GM06990 (cell line): ENCODE measurements at regions not wholly inside any gene's neighbourhood (a gene's known extent, or its start where the extent isn't known, plus 50 kb on each side); places are given as distances from the start of the nearest gene placed in this dataset.

Experiments
- DNase-seq: peaks from one replicate; pipeline ENCODE4 v3.0.0-alpha.2; 2011; ENCODE audit not compliant: insufficient read length; ENCODE audit errors: extremely low read depth
- H3K27me3 ChIP-seq: replicated peaks from 2 replicates; pipeline ENCODE4 v1.6.0; 2011; ENCODE audit warnings: low read length; ENCODE audit not compliant: control insufficient read depth, insufficient read depth
- H3K36me3 ChIP-seq: 2 replicates; pipeline ENCODE4 v1.5.1; 2011; ENCODE audit warnings: low read length; ENCODE audit not compliant: control insufficient read depth, insufficient read depth
- H3K4me3 ChIP-seq: replicated peaks from 2 replicates; pipeline ENCODE4 v1.5.1; 2011; ENCODE audit warnings: low read depth, mild to moderate bottlenecking, control low read depth, low read length
- TF ChIP-seq, protein P1 (sequence below): IDR thresholded peaks from 2 replicates; pipeline ENCODE4 v1.5.1; 2011; ENCODE audit warnings: low read length, control low read depth, mild to moderate bottlenecking, inconsistent platforms; ENCODE audit not compliant: insufficient read depth, poor library complexity, severe bottlenecking

DNA sequence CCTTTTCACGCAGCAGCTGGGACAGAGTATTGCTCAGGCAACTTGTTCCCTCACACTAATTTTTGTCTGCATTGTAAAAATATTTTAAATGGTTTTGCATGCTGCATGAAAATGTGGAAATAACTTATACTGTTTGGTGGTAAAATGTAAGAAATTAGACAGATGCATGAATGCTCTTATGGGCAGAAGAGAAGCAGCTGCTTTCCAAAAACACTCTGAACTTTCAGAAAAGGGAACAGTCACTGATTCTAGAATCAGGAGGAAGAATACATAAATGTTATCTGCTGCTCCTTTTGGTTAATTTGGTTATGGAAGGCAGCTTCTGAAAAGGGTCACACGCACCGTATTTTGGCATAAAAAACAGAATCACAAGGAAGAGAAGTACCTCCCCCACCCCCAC, 87.0 kb upstream of the RUNX1 start:
- no peaks in the 10 kb centered on the region for H3K36me3 ChIP-seq
- no peak for DNase-seq
- no peak overlapping the region for H3K4me3 ChIP-seq
- TF ChIP-seq, protein P1, sequence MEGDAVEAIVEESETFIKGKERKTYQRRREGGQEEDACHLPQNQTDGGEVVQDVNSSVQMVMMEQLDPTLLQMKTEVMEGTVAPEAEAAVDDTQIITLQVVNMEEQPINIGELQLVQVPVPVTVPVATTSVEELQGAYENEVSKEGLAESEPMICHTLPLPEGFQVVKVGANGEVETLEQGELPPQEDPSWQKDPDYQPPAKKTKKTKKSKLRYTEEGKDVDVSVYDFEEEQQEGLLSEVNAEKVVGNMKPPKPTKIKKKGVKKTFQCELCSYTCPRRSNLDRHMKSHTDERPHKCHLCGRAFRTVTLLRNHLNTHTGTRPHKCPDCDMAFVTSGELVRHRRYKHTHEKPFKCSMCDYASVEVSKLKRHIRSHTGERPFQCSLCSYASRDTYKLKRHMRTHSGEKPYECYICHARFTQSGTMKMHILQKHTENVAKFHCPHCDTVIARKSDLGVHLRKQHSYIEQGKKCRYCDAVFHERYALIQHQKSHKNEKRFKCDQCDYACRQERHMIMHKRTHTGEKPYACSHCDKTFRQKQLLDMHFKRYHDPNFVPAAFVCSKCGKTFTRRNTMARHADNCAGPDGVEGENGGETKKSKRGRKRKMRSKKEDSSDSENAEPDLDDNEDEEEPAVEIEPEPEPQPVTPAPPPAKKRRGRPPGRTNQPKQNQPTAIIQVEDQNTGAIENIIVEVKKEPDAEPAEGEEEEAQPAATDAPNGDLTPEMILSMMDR = no peak
- H3K27me3 ChIP-seq = no peaks in the 10 kb centered on the region; the same call in 1 of the 2 replicates

- no peak for DNase-seq
- Histone ChIP-seq H3K27me3 (no peaks in the 10 kb centered on the region; the same call in 1 of the 2 replicates), H3K36me3 (no peaks in the 10 kb centered on the region), H3K4me3 (no peak overlapping the region)
- TF ChIP-seq, protein P1 = no peak
Measured at GRCh38 chr21:35135481-35135880, 86.4 kb upstream of the RUNX1 start.

GRCh38 chr21:35134309-35134708, 85.2 kb upstream of the RUNX1 start:
- TF ChIP-seq, protein P1 = no peak
- no peaks in the 10 kb centered on the region for H3K36me3 ChIP-seq
- H3K27me3 ChIP-seq = no peaks in the 10 kb centered on the region; the same call in 1 of the 2 replicates
- DNase-seq = no peak
- H3K4me3 ChIP-seq = no peak overlapping the region

- H3K27me3 ChIP-seq = no peaks in the 10 kb centered on the region
- TF ChIP-seq, protein P1 = no peak
- no peak for DNase-seq
- no peaks in the 10 kb centered on the region for H3K36me3 ChIP-seq
- H3K4me3 ChIP-seq = no peak overlapping the region
Measured at GRCh38 chr21:35128536-35128935, 79.4 kb upstream of the RUNX1 start.

- Histone ChIP-seq H3K4me3 (no peak overlapping the region), H3K36me3 (no peaks in the 10 kb centered on the region), H3K27me3 (no peaks in the 10 kb centered on the region)
- no peak for DNase-seq
- TF ChIP-seq, protein P1 = no peak
Measured at GRCh38 chr21:35127851-35128250, 78.7 kb upstream of the RUNX1 start.

GRCh38 chr21:35127026-35127425, 77.9 kb upstream of the RUNX1 start:
- Histone ChIP-seq H3K27me3 (no peaks in the 10 kb centered on the region), H3K4me3 (no peak overlapping the region), H3K36me3 (no peaks in the 10 kb centered on the region)
- TF ChIP-seq, protein P1 = no peak
- DNase-seq = no peak
